GM13977 (cell line): ENCODE measurements at regions not wholly inside any gene's neighbourhood (a gene's known extent, or its start where the extent isn't known, plus 50 kb on each side); places are given as distances from the start of the nearest gene placed in this dataset.

ENCODE experiments used
- DNase-seq: peaks from one replicate; pipeline ENCODE4 v3.0.0; 2012; ENCODE audit warnings: low spot score
- in situ Hi-C: fragments of 300-500 bp; cut with MboI; formaldehyde crosslinking; loops from one replicate; pipeline ENCODE4 v1.12.0; 2022; ENCODE audit warnings: low sequenced_read_pairs, low pct_unique_long_range_greater_than_20kb, mixed read lengths, inconsistent platforms; ENCODE audit not compliant: unreplicated experiment
- TF ChIP-seq, protein P1 (sequence below): IDR thresholded peaks from 2 replicates; pipeline ENCODE4 v1.5.1; 2012; ENCODE audit warnings: mild to moderate bottlenecking, control low read depth; ENCODE audit not compliant: insufficient read depth; ENCODE audit errors: extremely low read depth, missing control alignments

DNA sequence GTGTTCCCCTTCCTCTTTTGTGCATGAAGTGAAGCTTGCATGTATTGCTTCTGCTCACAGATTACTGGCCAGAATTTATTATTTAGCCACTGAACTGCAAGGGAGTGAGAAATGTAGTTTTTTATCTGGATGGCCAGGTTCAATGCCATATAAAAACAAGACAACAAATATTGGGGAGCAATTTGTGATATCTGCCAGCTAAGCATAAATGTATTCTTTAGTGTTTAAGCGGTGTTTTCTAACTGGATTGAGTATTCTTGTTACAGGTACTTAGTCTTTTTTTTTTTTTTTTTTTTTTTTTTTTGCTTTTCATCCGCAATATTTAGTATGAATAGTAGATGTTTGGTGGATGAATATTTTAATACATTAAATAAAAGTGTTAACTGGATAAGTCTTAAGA lies 158.2 kb downstream of the TFAP2B start:
- in situ Hi-C loops, result no loop called here
- no peak for DNase-seq
- TF ChIP-seq, protein P1, sequence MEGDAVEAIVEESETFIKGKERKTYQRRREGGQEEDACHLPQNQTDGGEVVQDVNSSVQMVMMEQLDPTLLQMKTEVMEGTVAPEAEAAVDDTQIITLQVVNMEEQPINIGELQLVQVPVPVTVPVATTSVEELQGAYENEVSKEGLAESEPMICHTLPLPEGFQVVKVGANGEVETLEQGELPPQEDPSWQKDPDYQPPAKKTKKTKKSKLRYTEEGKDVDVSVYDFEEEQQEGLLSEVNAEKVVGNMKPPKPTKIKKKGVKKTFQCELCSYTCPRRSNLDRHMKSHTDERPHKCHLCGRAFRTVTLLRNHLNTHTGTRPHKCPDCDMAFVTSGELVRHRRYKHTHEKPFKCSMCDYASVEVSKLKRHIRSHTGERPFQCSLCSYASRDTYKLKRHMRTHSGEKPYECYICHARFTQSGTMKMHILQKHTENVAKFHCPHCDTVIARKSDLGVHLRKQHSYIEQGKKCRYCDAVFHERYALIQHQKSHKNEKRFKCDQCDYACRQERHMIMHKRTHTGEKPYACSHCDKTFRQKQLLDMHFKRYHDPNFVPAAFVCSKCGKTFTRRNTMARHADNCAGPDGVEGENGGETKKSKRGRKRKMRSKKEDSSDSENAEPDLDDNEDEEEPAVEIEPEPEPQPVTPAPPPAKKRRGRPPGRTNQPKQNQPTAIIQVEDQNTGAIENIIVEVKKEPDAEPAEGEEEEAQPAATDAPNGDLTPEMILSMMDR, result no peak

GRCh38 chr6:50977796-50978195 lies 159.1 kb downstream of the TFAP2B start:
- in situ Hi-C loops, result no loop called here
- DNase-seq, result no peak
- TF ChIP-seq, protein P1, result no peak

DNA sequence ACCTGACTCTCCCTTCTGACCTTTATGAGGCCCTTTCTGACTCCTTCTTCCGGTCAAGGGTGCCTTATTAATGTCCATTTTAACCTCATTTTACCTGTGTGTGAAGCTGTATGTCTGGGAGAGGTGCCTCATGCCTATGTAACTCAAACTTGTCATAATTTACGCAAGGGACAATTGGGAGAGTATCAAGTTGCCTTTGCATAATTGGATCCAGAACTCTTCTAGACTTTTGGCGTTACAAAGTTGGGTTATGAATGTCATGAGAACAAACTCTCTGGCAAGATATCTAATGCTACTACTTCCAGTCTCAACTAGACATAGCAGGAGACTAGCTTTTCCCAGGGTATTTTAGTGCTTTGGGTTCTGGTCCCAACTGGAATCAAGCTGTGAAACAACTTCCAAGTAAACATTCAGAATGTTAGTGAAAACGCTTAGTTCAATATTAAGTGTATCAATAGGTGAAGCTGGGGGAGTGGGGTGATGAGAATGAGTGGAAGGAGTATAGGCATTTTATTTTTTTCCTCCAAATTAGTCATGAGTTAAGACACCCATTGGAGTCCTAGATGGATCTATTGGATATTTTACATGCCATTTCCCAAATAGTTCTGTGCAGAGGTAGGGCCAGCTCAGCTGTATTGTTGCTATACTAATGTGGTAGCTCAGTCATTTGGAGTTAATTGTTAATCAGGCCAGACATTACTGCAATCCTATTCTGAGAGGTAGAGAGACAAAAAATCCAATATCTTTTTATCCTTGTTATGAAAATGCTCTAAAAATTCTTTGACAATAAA lies 159.9 kb downstream of the TFAP2B start:
- TF ChIP-seq, protein P1, result no peak
- in situ Hi-C loops, result no loop called here
- no peak for DNase-seq

DNA sequence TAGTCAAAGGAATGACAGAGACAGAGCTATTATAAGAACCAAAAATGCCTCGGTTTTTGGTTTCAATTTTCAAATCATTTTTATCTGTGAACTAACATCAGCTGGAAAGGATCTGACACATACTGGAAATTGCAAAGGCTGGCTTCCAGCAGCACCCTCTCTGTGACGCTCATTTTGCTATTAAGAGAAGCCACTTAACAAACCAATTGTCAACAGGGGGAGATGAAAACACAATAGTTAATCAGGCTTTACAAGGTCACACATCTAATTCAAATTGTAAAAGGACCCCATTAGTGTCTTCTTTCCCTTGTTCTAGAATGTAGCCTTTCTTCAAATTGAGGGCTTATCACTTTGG lies 160.5 kb downstream of the TFAP2B start:
- TF ChIP-seq, protein P1, result no peak
- in situ Hi-C loops, result no loop called here
- no peak for DNase-seq

DNA sequence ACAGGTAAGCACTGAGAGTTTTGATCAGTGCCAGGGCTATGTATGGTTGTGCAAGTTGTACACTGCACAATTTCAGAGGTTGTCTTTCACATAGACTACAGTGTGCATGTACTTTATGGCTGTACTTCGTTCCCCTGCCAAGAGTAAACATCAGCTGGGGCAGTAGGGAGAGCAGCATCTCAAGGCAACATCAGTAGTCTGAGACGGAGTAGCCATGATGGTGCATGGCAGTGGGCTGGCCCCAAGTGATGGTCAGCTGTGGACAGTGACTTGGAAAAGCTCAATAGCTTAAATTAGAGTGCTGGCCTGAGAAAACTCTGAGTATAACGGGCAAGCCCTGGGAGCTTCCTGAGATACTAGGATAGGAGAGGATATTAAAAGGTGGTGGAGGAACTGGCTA lies 165.5 kb downstream of the TFAP2B start:
- DNase-seq, result no peak
- in situ Hi-C loops, result no loop called here
- TF ChIP-seq, protein P1, result no peak

DNA sequence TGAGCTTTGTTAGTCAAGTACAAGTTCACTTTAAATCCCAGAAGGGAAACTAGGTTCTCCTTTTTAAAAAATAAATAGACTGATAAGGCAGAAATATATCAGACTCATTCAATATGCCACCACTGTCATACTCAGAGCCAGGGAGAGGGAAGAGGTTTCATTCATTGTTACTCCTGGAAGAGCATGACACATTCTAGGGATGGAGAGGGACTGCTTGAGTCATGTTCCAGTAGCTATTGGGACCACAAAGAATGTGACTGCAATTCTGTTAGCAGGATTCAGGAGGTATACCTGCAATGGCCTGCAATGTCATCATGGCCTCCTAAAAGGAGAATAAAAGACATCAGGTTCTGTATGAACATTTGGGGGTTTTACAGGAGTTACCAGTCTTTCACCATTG lies 167.6 kb downstream of the TFAP2B start:
- DNase-seq, result no peak
- TF ChIP-seq, protein P1, result no peak
- in situ Hi-C loops, result no loop called here
